GM21576 (cell line): ENCODE measurements at regions not wholly inside any gene's neighbourhood (a gene's known extent, or its start where the extent isn't known, plus 50 kb on each side); places are given as distances from the start of the nearest gene placed in this dataset.
"Not testable (repeated sequence)": the region's sequence is repeated elsewhere in the genome, so short reads cannot be mapped to it uniquely, and the experiment has no call there.

ENCODE experiments used
- ATAC-seq: cut with Tn5 transposase; IDR thresholded peaks from one replicate; pipeline ENCODE4 v1.9.1; 2021; ENCODE audit warnings: mild to moderate bottlenecking, moderate library complexity; ENCODE audit not compliant: unreplicated experiment

- ATAC-seq = no peak
Measured at GRCh38 chr2:194345347-194345746, 1311.7 kb upstream of the SLC39A10 start.

- no peak for ATAC-seq
Measured at GRCh38 chr2:194343167-194343566, 1313.9 kb upstream of the SLC39A10 start.

DNA sequence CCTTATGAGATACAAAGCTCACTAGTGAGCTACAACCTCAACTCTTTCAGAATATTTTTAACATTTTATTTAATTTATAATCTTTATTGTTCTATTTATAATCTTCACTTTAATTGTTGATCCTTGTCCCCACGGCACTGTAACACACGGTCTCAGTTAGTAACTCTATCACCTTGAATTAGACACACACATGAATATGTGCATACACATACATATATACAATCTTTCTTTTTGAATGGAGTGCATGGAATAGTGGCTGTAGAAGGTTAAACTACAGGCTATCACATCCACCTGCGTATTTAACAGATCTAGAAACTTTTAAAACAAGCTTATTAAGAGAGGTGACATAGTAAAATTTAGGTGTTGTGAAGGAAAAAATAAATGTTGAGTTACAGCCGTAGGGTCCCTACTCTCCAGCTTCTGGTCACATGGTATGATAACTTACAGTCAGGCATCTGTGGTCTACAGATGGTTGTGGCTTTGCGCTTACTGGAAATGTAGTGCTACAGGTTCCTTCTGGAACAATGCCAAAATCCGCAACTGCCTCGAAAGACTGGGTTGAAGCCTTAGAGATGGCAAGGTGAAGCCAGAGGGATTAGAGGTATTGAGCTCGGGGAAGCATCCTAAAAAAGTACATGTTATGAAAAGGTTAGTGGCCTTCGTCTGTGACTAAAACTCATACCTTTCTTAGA lies 1324.1 kb upstream of the SLC39A10 start:
- ATAC-seq = no peak

- ATAC-seq = no peak
Measured at GRCh38 chr2:194328456-194328855, 1328.6 kb upstream of the SLC39A10 start.

DNA sequence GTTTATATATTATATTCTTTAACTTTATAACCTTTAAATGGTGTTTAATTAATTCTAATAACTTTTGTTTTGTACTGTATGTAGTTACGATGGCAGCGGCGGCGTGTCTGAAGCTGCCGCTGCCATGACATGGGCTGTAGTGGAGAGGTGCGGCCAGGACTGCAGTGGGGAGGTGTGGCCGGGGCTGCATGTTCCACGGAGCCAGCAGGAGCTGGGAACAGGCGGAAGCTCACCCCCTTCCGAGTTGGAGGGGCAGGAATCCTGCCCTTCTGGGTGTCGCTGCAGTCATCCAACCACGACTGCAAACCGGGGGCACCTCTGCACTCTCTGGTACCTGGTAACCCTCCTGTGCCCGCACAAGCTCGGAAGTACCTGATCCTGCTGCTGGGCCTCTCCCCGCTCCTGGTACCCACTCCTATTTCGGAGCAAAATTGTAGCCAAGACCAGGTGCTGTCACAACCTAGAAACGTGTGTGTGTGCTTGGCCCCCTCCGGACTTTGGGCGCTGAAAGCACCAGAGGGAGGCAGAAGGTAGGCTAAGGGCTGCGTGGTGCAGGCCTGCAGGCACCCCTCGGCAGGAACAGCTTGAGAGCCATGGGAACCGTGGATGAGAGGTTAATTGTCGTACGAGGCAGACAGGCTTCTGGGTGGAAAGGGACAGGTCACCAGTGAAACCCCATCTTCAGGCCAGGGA lies 1329.7 kb upstream of the SLC39A10 start:
- no peak for ATAC-seq

GRCh38 chr2:194323740-194324139 lies 1333.3 kb upstream of the SLC39A10 start:
- no peak for ATAC-seq

GRCh38 chr2:194320520-194320919 lies 1336.5 kb upstream of the SLC39A10 start:
- no peak for ATAC-seq

- ATAC-seq = no peak
Measured at GRCh38 chr2:194319222-194319992, 1337.6 kb upstream of the SLC39A10 start.

GRCh38 chr2:194314042-194314441 lies 1343.0 kb upstream of the SLC39A10 start:
- no peak for ATAC-seq

DNA sequence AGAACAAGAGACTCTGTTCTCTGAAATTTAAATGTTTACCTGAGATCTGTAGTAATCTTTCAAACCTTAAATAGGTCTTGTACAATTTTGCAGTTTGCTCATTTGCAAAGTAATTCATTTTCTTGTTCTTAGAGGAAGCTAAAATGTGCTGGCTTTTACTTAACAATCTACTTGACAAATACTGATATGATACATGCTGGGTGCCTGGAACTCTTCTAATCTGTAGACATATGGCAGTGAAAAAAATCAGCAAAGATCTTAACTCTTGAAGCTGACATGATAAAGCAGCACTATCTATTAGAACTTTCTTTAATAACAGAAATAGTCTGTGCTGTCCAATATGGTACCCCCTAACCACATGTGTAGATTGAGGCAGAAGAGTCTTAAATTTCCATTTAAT lies 1352.8 kb upstream of the SLC39A10 start:
- ATAC-seq = no peak

- ATAC-seq = no peak
Measured at GRCh38 chr2:194301946-194302345, 1355.1 kb upstream of the SLC39A10 start.

- ATAC-seq = no peak
Measured at GRCh38 chr2:194294156-194294555, 1362.9 kb upstream of the SLC39A10 start.

DNA sequence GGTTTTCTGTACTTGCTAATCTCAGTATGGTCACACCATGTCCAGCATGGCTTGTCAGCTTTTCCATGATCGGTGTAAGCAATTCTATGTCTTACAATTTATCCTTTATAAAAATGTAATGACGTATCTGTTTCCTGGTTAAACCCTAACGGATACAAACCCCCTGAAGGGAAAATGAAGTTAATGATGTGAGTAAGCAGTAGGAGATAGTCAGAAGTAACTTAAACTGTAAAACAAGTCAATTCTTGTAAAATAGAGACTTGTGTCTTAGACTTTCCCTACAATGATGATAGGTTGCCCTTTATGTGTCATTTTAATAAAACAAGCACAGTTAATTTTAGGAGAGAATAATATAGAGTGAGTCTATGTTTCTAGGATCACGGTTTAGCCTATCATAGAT lies 1365.9 kb upstream of the SLC39A10 start:
- ATAC-seq = no peak

DNA sequence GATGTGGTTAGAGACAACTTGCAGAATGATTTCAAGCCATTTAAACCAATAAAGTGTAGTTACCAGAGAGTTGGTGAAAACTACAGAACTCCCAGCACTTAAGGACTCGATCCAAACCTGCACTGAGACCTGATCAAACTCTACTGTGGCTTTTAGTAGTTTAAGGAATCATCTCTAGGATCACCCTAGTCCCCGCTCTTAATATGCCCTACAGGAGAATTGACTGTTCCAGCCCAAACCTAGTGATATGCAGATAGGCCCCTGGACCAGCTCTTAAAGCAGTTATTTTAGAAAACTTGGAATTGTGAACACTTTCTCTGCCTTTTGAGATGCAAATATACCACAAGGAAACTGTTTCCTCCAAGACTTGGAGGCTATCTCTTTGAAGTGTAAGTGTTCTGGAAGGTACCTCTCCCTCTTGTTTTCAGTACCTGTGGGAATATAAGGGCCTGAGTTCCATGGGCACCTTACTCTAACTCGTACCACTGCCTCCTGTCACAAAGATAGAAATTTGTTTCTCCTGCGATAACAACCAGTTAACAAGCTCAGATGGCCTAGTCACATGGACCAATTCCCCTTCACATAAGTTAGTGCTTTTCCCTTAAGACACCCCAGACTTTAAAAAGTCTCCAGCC lies 1367.2 kb upstream of the SLC39A10 start:
- no peak for ATAC-seq

DNA sequence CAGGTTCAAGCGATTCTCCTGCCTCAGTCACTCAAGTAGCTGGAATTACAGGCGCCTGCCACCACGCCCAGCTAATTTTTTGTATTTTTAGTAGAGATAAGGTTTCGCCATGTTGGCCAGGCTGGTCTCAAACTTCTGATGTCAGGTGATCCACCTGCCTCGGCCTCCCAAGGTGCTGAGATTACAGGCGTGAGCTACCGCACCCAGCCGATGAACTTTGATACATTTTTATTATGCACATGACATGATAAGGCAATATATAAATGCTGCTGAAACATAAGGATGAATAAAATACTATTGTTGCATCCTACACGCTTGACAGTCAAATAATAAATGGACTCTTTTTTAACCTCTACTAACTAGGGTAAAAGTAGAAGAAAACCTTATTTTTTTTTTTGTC lies 1380.4 kb upstream of the SLC39A10 start:
- ATAC-seq = not testable (repeated sequence)

GRCh38 chr2:194271293-194271961 lies 1385.6 kb upstream of the SLC39A10 start:
- no peak for ATAC-seq

DNA sequence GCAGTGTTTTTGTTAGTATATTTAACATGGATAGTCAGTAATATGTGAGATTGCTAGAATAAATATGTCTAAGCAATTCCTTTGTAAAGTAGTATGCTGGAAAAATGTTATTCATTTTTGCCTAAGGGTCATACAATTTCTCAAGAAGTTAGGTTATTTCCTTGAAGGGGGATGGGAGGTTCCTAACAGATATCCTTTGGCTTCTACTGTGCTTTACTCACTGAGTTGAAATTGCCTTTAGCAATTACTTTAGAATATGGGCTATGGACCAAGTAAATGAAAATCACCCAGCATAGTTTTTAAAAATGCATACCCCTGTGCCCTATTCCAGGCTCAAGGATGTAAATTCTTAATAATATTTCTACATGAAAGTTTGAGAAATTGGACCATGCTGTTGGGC lies 1386.4 kb upstream of the SLC39A10 start:
- ATAC-seq = no peak

GRCh38 chr2:194264586-194264985 lies 1392.4 kb upstream of the SLC39A10 start:
- no peak for ATAC-seq

DNA sequence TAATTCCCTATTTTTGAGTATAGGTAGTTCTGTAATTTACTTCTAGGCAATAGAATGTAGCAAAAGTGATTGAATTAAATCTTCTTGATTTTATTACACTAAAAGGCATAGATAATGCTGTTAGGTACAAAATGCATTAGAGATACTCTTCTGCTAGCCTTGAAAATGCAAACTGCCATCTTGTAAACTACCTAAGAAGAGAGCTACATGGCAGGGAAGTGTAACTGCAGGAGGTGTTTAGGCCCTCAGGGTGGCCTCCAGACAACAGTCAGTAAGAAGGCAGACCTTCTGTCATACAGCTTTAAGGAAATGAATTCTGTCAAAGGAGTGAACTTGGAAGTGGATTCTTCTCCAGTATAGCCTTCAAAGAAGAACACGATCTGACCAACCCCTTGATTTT lies 1396.8 kb upstream of the SLC39A10 start:
- no peak for ATAC-seq

GRCh38 chr2:194257095-194257494 lies 1399.9 kb upstream of the SLC39A10 start:
- ATAC-seq = no peak
